ENCODE measurements at regions not wholly inside any gene's neighbourhood (a gene's known extent, or its start where the extent isn't known, plus 50 kb on each side); places are given as distances from the start of the nearest gene placed in this dataset.
"Not testable (repeated sequence)": the region's sequence is repeated elsewhere in the genome, so short reads cannot be mapped to it uniquely, and the experiment has no call there.

DNA sequence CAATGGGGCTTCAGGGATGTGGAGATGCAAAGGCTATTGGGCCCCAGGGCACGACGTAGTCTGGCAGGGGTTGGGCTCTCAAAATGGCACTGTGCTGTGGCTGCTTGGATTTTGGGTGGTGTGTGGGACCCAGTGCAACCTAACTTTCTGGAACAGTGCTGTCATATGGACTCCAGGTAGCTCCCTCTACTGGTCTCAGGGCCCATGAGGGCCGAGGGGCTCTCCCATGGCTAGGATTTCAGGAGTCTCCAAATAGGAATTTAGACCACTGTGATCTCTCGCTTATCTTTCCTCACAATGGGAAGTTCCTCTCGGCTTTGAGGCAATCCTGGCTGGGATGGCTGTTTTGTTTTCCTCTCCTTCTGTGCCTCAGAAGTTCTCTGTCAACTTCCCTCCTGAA lies 68.2 kb upstream of the MUCL1 start:
- TF ChIP-seq GABPA (IDR thresholded peaks at IDR 0.05; ENCODE audit: low read depth) (no peak), CTCF (IDR thresholded peaks at IDR 0.05; ENCODE audit: insufficient read depth, low read length) (no peak), REST (IDR thresholded peaks at IDR 0.05; ENCODE audit: insufficient replicate concordance, low read depth) (no peak), SPI1 (IDR thresholded peaks at IDR 0.05; ENCODE audit: borderline replicate concordance, low read depth) (no peak), POLR2AphosphoS5 (IDR thresholded peaks at IDR 0.05; ENCODE audit: low read depth) (no peak)
- H3K27me3 ChIP-seq (ENCODE audit: insufficient read depth, poor library complexity, severe bottlenecking), result no peaks in the 10 kb centered on the region
- no peak for DNase-seq (ENCODE audit: low read depth in 1 of 2, low spot score in 1 of 2)
- no peak overlapping the region for H3K27ac ChIP-seq (replicated peaks)
- H3K4me3 ChIP-seq (replicated peaks; ENCODE audit: insufficient read depth, low read length), result no peak overlapping the region

- Histone ChIP-seq H3K4me3 (replicated peaks; ENCODE audit: insufficient read depth, low read length) (no peak overlapping the region), H3K27me3 (ENCODE audit: insufficient read depth, poor library complexity, severe bottlenecking) (no peaks in the 10 kb centered on the region), H3K27ac (replicated peaks) (no peak overlapping the region)
- no peak for DNase-seq (ENCODE audit: low read depth in 1 of 2, low spot score in 1 of 2)
- TF ChIP-seq POLR2AphosphoS5 (IDR thresholded peaks at IDR 0.05; ENCODE audit: low read depth) (no peak), REST (IDR thresholded peaks at IDR 0.05; ENCODE audit: insufficient replicate concordance, low read depth) (no peak), SPI1 (IDR thresholded peaks at IDR 0.05; ENCODE audit: borderline replicate concordance, low read depth) (no peak)
These were observed 70.2 kb upstream of the MUCL1 start for GRCh38 chr12:54784115-54784514.

GRCh38 chr12:54777031-54777430 lies 77.3 kb upstream of the MUCL1 start:
- H3K27me3 ChIP-seq (ENCODE audit: insufficient read depth, poor library complexity, severe bottlenecking); H3K27ac ChIP-seq (replicated peaks); H3K4me3 ChIP-seq (replicated peaks; ENCODE audit: insufficient read depth, low read length); DNase-seq (ENCODE audit: low read depth in 1 of 2, low spot score in 1 of 2): not testable (repeated sequence)

GRCh38 chr12:54773593-54773992 lies 80.7 kb upstream of the MUCL1 start:
- no peak for TF ChIP-seq SPI1 (IDR thresholded peaks at IDR 0.05; ENCODE audit: borderline replicate concordance, low read depth)
- TF ChIP-seq CTCF (IDR thresholded peaks at IDR 0.05; ENCODE audit: insufficient read depth, low read length), result no peak
- TF ChIP-seq POLR2AphosphoS5 (IDR thresholded peaks at IDR 0.05; ENCODE audit: low read depth), result no peak
- TF ChIP-seq REST (IDR thresholded peaks at IDR 0.05; ENCODE audit: insufficient replicate concordance, low read depth), result no peak
- TF ChIP-seq GABPA (IDR thresholded peaks at IDR 0.05; ENCODE audit: low read depth), result no peak
- Histone ChIP-seq H3K27ac (replicated peaks) (no peak overlapping the region), H3K27me3 (ENCODE audit: insufficient read depth, poor library complexity, severe bottlenecking) (no peaks in the 10 kb centered on the region), H3K4me3 (replicated peaks; ENCODE audit: insufficient read depth, low read length) (no peak overlapping the region)
- no peak for DNase-seq (ENCODE audit: low read depth in 1 of 2, low spot score in 1 of 2)
